ENCODE measurements at regions not wholly inside any gene's neighbourhood (a gene's known extent, or its start where the extent isn't known, plus 50 kb on each side); places are given as distances from the start of the nearest gene placed in this dataset.

GRCh38 chr1:112776688-112777087 is 61.6 kb upstream of the PPM1J start:
- no peak for DNase-seq (ENCODE audit: low read depth)
- no peak for TF ChIP-seq CTCF (IDR thresholded peaks at IDR 0.05; ENCODE audit: low read depth, low read length, missing control alignments)
- no peak overlapping the region for H3K4me3 ChIP-seq (ENCODE audit: low read depth, low read length)

GRCh38 chr1:112772781-112773180 is 57.6 kb upstream of the PPM1J start:
- no peak for DNase-seq (ENCODE audit: low read depth)
- no peak for TF ChIP-seq CTCF (IDR thresholded peaks at IDR 0.05; ENCODE audit: low read depth, low read length, missing control alignments)
- H3K4me3 ChIP-seq (ENCODE audit: low read depth, low read length) = no peak overlapping the region

GRCh38 chr1:112770724-112771123 is 55.6 kb upstream of the PPM1J start:
- DNase-seq (ENCODE audit: low read depth) = no peak
- no peak overlapping the region for H3K4me3 ChIP-seq (ENCODE audit: low read depth, low read length)
- TF ChIP-seq CTCF (IDR thresholded peaks at IDR 0.05; ENCODE audit: low read depth, low read length, missing control alignments) = no peak

GRCh38 chr1:112769611-112770010 is 54.5 kb upstream of the PPM1J start:
- no peak for TF ChIP-seq CTCF (IDR thresholded peaks at IDR 0.05; ENCODE audit: low read depth, low read length, missing control alignments)
- no peak overlapping the region for H3K4me3 ChIP-seq (ENCODE audit: low read depth, low read length)
- DNase-seq (ENCODE audit: low read depth) = no peak

GRCh38 chr1:112767646-112768045 is 52.5 kb upstream of the PPM1J start:
- DNase-seq (ENCODE audit: low read depth) = no peak
- no peak for TF ChIP-seq CTCF (IDR thresholded peaks at IDR 0.05; ENCODE audit: low read depth, low read length, missing control alignments)
- H3K4me3 ChIP-seq (ENCODE audit: low read depth, low read length) = no peak overlapping the region

Data from GM12864 (cell line).